GM21381 (cell line): ENCODE measurements at regions not wholly inside any gene's neighbourhood (a gene's known extent, or its start where the extent isn't known, plus 50 kb on each side); places are given as distances from the start of the nearest gene placed in this dataset.

ENCODE experiments used
- ATAC-seq: cut with Tn5 transposase; IDR thresholded peaks from one replicate; pipeline ENCODE4 v1.9.1; 2021; ENCODE audit warnings: mild to moderate bottlenecking, moderate library complexity; ENCODE audit not compliant: unreplicated experiment

GRCh38 chr6:23278180-23278532 lies 708.8 kb downstream of the HDGFL1 start:
- ATAC-seq = no peak

DNA sequence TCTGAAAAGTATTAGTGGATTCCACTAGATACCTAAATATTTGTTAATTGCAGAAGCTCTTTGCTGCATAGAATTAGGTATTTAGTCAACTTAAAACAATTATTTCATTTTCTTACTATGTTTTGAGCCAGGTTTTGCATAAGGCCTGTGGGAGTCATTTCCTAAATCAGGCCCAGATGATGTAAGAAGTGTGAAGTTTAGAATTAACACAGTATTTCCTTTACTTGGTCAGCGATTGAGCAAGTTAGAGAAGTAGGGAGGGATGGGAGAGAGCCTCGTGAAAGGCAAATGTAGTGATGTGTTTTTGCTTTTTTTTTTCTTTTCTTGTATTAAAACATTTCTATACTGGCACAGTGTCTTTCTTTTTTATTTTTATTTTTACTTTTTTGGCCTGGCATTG lies 711.1 kb downstream of the HDGFL1 start:
- no peak for ATAC-seq

- no peak for ATAC-seq
These were observed 713.1 kb downstream of the HDGFL1 start for GRCh38 chr6:23282252-23283021.

DNA sequence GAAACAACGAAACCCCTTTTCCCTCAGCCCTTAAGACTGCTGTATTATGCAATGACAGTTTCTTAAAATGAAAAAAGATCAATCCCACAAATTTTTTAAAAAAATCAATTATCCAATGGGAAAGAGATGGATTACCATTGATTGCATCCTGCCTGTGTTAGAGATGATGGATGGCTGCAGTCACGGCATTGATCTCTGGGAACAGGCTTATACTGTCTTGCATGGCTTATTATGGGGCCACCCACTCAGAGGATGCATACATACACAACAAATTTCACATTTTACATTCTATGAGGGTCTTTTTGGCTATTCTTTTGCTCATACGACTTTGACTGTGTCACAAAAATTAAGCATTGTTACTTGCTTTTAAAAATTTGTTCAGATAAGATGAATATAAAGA lies 724.3 kb downstream of the HDGFL1 start:
- no peak for ATAC-seq

DNA sequence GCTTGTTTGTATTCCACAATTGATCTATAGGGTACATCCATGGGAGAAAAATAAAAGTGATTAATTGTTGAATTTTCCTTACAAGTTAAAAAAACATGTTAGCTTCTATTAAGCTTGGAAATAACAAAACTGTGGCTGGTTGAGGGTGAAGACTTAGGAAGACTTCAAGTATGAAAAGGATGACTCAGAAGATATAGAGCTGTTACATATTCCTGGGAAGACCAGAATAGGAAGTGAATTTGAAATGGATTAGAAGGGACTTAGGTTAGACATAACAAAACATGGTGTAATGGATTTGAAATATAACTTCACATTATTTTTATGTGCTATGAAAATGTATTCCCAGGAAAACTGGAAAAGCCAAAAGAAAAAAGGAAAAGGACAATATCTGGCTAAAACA lies 732.2 kb downstream of the HDGFL1 start:
- no peak for ATAC-seq

DNA sequence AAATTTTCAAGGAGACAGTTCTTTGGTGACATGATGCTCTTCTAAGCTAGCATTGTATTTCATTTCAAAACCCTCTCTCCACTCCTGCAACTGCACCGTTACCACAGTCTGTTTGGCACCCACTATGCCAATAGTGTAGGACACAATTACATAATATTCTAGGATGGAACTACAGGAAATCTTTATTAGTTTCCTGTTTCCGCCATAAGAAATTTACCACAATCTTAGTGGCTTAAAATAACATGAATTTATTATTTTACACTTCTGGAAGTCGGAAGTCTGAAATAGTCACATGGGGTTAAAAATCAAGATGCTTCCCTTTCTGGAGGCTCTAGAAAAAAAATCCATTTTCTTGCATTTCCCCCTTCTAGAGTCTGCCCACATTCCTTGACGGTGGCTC lies 733.1 kb downstream of the HDGFL1 start:
- no peak for ATAC-seq

DNA sequence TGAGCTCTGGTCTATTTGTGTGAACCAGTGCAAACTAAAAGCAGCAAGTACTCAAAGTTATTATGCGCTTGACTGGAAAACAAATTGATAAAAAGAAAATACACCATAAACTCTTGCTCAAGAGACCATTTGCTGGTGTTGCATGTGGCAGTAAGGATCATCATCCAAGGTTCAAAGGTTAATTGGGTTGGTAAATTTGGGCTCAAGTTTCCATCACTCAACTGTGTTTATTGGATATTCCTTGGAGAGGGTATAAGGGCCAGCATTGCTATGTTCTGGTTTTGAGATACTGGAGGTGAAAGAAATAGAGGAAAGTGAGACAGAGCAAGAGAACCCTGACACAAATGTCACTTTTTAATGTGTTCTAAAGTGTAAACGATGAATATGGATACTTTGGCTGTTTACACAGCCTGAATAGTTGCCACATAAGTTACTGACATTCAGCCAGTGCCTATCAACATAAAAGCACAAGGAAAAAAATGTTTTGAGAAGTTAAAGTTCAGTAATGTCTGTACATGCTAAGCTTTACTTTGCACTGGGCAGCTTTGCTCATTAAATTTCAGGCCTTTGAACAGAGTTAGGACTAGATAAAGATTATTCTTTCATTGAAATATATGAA lies 736.1 kb downstream of the HDGFL1 start:
- ATAC-seq = no peak

- ATAC-seq = no peak
These were observed 737.0 kb downstream of the HDGFL1 start for GRCh38 chr6:23306251-23306950.

- no peak for ATAC-seq
These were observed 738.1 kb downstream of the HDGFL1 start for GRCh38 chr6:23307516-23307915.

DNA sequence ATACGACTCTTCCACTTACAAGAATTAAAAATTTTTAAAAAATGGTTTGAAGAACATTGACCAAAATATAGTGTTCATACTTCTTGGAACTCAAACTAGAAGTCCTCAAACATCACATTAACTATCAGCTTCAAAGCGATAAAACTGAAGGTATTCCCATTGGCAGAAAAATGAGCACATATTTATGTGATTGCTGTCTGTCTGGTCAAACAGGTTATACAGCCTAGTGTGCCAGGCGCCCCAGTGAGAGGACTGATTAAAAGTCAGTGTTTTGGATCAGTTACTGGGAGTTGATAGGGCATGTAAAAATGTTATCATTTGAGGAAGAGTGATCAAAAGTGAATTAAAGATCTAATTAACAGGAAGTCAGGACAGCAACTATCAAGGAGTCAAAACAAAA lies 738.8 kb downstream of the HDGFL1 start:
- no peak for ATAC-seq

DNA sequence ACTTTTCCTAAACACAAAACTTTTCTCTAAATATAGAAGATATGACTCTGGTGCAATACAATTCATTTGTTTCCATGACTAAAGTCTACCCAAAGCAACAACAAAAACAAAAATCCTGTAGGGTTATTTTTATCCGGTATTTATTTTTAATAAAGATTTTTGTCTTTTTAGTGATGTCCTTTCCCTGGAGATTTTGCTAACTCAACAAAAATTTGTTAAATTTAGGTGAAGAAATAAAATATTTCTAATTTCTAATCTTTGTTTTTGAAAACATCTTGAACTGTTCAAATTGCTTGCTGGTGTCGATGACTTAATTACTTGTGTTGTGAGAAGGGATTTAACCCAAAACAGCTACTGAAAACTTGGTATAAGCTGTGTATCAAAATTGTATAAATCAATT lies 741.8 kb downstream of the HDGFL1 start:
- no peak for ATAC-seq

GRCh38 chr6:23316131-23316530 lies 746.8 kb downstream of the HDGFL1 start:
- no peak for ATAC-seq

- no peak for ATAC-seq
These were observed 747.6 kb downstream of the HDGFL1 start for GRCh38 chr6:23316931-23317330.

- ATAC-seq = no peak
These were observed 750.2 kb downstream of the HDGFL1 start for GRCh38 chr6:23319582-23319981.

- ATAC-seq = no peak
These were observed 751.2 kb downstream of the HDGFL1 start for GRCh38 chr6:23320471-23321015.

- ATAC-seq = no peak
These were observed 754.5 kb downstream of the HDGFL1 start for GRCh38 chr6:23323897-23324296.

DNA sequence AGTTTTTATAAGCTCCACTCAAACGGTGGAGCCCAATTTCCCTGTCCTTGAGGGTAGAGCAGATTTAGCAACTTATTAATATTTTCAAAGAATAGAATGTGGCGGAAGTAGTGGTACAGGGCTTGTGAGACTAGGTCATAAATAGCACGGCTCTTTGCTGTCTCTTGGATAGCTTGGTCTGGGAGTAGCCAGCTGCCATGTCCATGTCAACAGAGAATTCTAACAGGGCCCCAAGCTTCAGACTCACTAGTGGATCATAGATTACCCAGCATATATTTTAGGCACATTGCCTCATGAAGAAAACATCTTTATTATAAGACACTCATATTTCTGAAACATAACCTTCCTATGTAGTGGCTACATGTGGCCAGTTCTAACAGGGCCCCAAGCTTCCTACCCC lies 755.7 kb downstream of the HDGFL1 start:
- no peak for ATAC-seq

- ATAC-seq = no peak
These were observed 758.3 kb downstream of the HDGFL1 start for GRCh38 chr6:23327621-23328020.

- ATAC-seq = no peak
These were observed 759.7 kb downstream of the HDGFL1 start for GRCh38 chr6:23329086-23329485.

DNA sequence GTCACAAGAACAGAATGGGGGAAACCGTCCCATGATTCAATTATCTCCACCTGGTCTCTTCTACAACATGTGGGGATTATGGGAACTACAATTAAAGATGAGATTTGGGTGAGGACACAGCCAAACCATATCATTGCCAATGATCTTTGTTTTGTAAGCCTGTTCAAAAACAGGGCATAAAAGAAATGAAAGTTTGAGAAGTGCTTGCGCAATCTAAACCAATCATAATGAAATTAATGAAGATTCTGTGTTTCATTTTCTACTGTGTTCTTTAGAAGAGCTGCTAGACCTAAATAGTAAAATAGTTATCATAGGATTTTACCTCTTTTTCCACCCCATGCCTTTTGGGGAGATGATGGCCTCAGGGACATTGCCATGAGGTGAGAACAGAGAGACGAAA lies 761.3 kb downstream of the HDGFL1 start:
- ATAC-seq = no peak

DNA sequence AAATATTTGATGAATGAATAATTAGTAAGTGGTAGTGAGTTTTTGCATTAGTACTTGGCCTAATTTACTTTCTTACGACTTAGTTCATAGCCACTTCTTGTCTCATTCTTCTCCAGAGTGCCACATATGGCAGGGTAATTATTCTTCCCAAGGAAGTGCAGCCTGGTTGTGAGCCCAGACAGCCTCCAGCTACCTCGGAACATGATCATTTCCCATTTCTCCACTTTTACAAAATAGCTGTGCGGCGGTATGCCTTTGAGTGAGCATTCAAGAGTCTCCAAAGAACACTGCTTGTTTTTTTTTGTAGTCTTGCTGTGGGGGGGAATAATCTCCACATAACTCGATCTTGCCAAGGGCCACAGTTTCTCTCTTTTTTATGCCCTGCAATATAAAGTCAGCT lies 765.0 kb downstream of the HDGFL1 start:
- ATAC-seq = no peak

GRCh38 chr6:23335894-23336293 lies 766.5 kb downstream of the HDGFL1 start:
- ATAC-seq = no peak
